Suprapubic skin (tissue), 4 donors: ENCODE measurements at regions not wholly inside any gene's neighbourhood (a gene's known extent, or its start where the extent isn't known, plus 50 kb on each side); places are given as distances from the start of the nearest gene placed in this dataset.

Source experiments
- DNase-seq, 2 donors: peaks; one replicate each; pipeline ENCODE4 v3.0.0-alpha.2; 2019; ENCODE audit warnings: low spot score in 2 of 2
- H3K27ac ChIP-seq: fragments of 200-600 bp; sonication (generic); one replicate; pipeline ENCODE4 v1.5.1; 2019
- H3K27me3 ChIP-seq: fragments of 200-600 bp; sonication (generic); one replicate; pipeline ENCODE4 v1.5.1; 2019
- H3K36me3 ChIP-seq: fragments of 200-600 bp; sonication (generic); one replicate; pipeline ENCODE4 v1.5.1; 2019
- H3K4me1 ChIP-seq: fragments of 200-600 bp; sonication (generic); one replicate; pipeline ENCODE4 v1.5.1; 2019
- H3K4me3 ChIP-seq: fragments of 200-600 bp; sonication (generic); one replicate; pipeline ENCODE4 v1.5.1; 2019; ENCODE audit warnings: mild to moderate bottlenecking
- H3K9me3 ChIP-seq: fragments of 200-600 bp; sonication (generic); one replicate; pipeline ENCODE4 v1.5.1; 2019
- EP300 ChIP-seq: sonication (generic); formaldehyde crosslinking; IDR thresholded peaks from one replicate; pipeline ENCODE4 v1.6.1; 2017; ENCODE audit warnings: antibody characterized with exemption
- POLR2A ChIP-seq, 2 donors: fragments of 450-650 bp; IDR thresholded peaks; one replicate each; pipeline ENCODE4 v1.6.1; 2017; ENCODE audit warnings: antibody characterized with exemption in 2 of 2, mild to moderate bottlenecking in 2 of 2, moderate library complexity in 2 of 2
- POLR2AphosphoS5 ChIP-seq, 3 donors: sonication (generic); formaldehyde crosslinking; IDR thresholded peaks; one replicate each; pipeline ENCODE4 v1.6.1; 2017; ENCODE audit warnings: antibody characterized with exemption in 3 of 3
- WGBS: methylation state at CpG from one replicate; pipeline ENCODE4 v1.1.5; 2018; 5-methylcytosine and 5-hydroxymethylcytosine counted together
- TF ChIP-seq, protein P1 (sequence below), 2 donors: fragments of 200-600 bp in 1 of 2; fragments of 450-650 bp in 1 of 2; sonication (generic) in 1 of 2; IDR thresholded peaks; one replicate each; pipeline ENCODE4 v1.5.1; 2016 to 2019; ENCODE audit warnings: antibody characterized with exemption in 2 of 2, mild to moderate bottlenecking in 1 of 2, moderate library complexity in 1 of 2

DNA sequence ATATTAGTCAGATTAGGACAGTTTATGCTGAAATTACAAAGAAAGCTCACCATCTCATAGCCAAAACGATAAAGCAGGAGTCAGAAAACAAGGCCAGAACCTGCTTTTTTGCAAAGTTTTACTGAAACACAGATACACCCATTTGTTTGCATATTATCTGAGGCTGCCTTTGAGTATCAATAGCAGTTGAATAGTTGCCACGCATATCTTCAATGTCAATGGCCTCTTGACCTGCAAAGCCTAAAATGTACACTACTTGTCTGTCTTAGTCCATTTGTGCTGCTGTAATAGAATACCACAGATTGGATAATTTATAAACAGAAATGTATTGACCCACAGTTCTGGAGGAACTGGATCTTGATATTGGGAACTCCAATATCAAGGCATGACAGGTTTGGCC is 94.1 kb upstream of the NT5E start:
- DNase-seq, result no peak

DNA sequence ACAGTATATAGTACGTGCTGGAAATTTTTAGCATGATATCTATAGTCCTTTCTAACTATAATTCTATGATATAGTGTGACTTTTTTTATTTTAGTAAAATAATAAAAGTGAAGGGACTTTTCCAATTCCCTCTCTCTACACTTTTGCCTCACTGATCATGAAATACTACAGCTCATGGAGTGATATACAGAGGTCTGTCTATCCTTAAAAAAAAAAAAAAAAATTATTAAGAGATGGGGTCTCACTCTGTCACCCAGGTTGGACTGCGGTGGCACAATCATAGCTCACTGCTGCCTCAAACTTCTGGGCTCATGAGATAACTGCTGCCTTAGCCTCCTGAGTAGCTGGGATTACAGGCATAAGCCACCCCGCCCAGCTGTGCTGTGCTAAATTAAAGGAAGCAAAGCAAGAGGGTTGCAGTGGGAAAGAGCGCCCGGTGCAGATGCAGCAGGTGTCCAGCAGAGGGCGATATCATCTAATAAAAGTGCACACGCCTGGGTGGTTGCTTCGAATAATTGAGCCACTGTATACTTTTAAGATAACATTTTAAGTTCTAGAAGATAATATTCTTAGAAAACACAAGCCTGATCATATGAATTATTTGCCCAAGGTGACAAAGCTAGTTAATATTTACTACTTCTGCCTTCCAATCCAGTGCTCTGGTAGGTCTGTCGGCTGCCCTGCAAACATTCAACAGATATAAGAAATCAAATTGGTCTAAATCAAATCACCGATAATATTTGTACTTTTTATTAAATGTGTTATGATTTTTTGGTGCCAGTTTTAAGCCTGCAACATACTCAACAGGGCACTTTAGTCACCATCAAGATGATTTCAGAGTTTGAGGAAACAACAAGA is 94.9 kb upstream of the NT5E start:
- Histone ChIP-seq H3K9me3 (no peaks in the 10 kb centered on the region), H3K36me3 (no peaks in the 10 kb centered on the region), H3K4me1 (peaks cover 2% of the 10 kb centered on the region), H3K27ac (no peak overlapping the region), H3K27me3 (no peaks in the 10 kb centered on the region), H3K4me3 (no peak overlapping the region)
- WGBS, result 26% methylated on average over 10 of the region's 10 CpGs
- TF ChIP-seq, protein P1, sequence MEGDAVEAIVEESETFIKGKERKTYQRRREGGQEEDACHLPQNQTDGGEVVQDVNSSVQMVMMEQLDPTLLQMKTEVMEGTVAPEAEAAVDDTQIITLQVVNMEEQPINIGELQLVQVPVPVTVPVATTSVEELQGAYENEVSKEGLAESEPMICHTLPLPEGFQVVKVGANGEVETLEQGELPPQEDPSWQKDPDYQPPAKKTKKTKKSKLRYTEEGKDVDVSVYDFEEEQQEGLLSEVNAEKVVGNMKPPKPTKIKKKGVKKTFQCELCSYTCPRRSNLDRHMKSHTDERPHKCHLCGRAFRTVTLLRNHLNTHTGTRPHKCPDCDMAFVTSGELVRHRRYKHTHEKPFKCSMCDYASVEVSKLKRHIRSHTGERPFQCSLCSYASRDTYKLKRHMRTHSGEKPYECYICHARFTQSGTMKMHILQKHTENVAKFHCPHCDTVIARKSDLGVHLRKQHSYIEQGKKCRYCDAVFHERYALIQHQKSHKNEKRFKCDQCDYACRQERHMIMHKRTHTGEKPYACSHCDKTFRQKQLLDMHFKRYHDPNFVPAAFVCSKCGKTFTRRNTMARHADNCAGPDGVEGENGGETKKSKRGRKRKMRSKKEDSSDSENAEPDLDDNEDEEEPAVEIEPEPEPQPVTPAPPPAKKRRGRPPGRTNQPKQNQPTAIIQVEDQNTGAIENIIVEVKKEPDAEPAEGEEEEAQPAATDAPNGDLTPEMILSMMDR (IDR thresholded peaks at IDR 0.05), result peak; percentile 89 to 93
- TF ChIP-seq EP300, result no peak
- DNase-seq, result peak; percentile 85 to 87

More for the DNA sequence above, 94.1 kb upstream of the NT5E start:
- Histone ChIP-seq H3K36me3 (no peaks in the 10 kb centered on the region), H3K4me3 (no peak overlapping the region), H3K4me1 (peaks cover 7% of the 10 kb centered on the region), H3K27me3 (no peaks in the 10 kb centered on the region), H3K27ac (no peak overlapping the region), H3K9me3 (no peaks in the 10 kb centered on the region)
- no peak for TF ChIP-seq POLR2AphosphoS5 (IDR thresholded peaks at IDR 0.05)
- no peak for TF ChIP-seq EP300
- TF ChIP-seq, protein P1 (IDR thresholded peaks at IDR 0.05), result no peak
- no peak for TF ChIP-seq POLR2A (IDR thresholded peaks at IDR 0.05)
- WGBS, result 64% methylated on average over 2 of the region's 2 CpGs

DNA sequence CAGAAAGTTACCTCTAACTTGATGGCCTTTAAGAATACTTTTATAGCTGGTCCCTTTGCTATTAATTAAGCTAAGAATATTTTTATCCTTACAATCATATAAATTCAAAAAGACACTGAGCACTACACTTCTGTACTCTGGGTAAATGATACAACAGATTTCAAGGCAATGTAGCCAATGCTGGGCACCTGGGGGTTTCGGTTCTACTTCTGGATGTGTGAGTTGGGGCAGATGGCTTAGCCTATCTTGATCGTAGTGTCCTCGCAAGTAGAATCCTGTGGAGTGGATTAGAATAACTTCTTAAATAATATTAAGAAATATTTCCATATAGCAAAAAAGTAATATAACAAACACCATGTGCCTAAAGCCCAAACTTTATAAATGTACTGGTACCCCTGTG is 96.9 kb upstream of the NT5E start:
- Histone ChIP-seq H3K4me1 (peaks cover 2% of the 10 kb centered on the region), H3K4me3 (no peak overlapping the region), H3K9me3 (no peaks in the 10 kb centered on the region), H3K27ac (no peak overlapping the region), H3K27me3 (no peaks in the 10 kb centered on the region), H3K36me3 (no peaks in the 10 kb centered on the region)
- no peak for DNase-seq
- TF ChIP-seq EP300 (no peak), POLR2A (IDR thresholded peaks at IDR 0.05) (no peak)
- TF ChIP-seq, protein P1 (IDR thresholded peaks at IDR 0.05), result no peak
- 93% methylated on average over 3 of the region's 3 CpGs for WGBS

DNA sequence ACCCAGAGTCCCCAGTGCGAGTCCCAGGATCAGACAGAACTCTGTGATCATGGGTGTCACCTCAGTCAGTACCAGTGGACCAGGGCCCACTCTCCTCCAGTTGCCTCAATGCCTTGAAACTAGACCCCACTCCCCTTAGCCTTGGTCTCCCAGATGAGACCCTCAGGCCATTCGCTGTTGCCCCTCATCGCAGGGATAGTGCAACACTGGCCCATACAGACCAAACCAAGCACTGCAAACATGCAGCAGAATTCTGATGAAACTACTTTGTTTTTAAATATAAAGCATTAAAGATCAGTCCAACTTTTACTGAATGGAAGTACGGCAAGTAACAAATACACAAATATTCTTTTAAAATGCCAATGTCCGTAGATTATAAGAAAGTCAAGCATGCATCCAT is 101.2 kb upstream of the NT5E start:
- Histone ChIP-seq H3K36me3 (no peaks in the 10 kb centered on the region), H3K27ac (no peak overlapping the region), H3K9me3 (no peaks in the 10 kb centered on the region), H3K4me3 (no peak overlapping the region), H3K4me1 (no peaks in the 10 kb centered on the region), H3K27me3 (no peaks in the 10 kb centered on the region)
- TF ChIP-seq EP300 (no peak), POLR2A (IDR thresholded peaks at IDR 0.05) (no peak), POLR2AphosphoS5 (IDR thresholded peaks at IDR 0.05) (no peak)
- TF ChIP-seq, protein P1 (IDR thresholded peaks at IDR 0.05), result no peak
- WGBS, result 92% methylated on average over 5 of the region's 5 CpGs
- no peak for DNase-seq

DNA sequence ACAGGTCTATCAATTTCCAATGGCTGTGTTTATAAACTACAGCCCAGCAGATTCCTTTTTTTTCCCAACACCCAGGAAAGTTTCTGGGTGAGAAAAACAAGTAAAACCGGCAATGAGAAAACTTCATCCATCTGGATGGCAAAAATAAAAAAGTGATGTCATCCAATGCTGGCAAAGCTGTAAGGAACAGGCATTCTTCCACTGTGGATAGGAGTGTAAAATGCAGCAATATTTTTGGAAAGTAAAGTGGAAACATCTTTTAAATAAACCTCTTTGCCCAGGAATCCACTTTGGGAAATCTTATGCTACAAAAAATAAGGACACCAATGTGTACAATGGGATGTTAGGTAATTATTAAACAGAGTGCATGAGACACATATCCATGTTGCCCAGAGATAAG is 102.1 kb upstream of the NT5E start:
- 17% methylated on average over 1 of the region's 1 CpG for WGBS

More for the DNA sequence above, 102.1 kb upstream of the NT5E start:
- Histone ChIP-seq H3K27me3 (no peaks in the 10 kb centered on the region), H3K9me3 (no peaks in the 10 kb centered on the region), H3K4me3 (no peak overlapping the region), H3K4me1 (no peaks in the 10 kb centered on the region), H3K27ac (no peak overlapping the region), H3K36me3 (no peaks in the 10 kb centered on the region)
- no peak for DNase-seq
- no peak for TF ChIP-seq EP300
- TF ChIP-seq, protein P1 (IDR thresholded peaks at IDR 0.05), result no peak
- no peak for TF ChIP-seq POLR2AphosphoS5 (IDR thresholded peaks at IDR 0.05)
- TF ChIP-seq POLR2A (IDR thresholded peaks at IDR 0.05), result no peak
